Fibroblast of lung (primary cell): ENCODE measurements at regions not wholly inside any gene's neighbourhood (a gene's known extent, or its start where the extent isn't known, plus 50 kb on each side); places are given as distances from the start of the nearest gene placed in this dataset.

Experiments
- CTCF ChIP-seq, 2 donors: IDR thresholded peaks in 1 of 2; conservative IDR thresholded peaks in 1 of 2; 1 replicate in 1 of 2; 2 replicates in 1 of 2; pipeline ENCODE4 v1.5.1; 2011 to 2012; ENCODE audit warnings: low read length in 2 of 2, control low read depth in 1 of 2, inconsistent platforms in 1 of 2, low read depth in 1 of 2, mild to moderate bottlenecking in 1 of 2
- EZH2 ChIP-seq: IDR thresholded peaks from 2 replicates; pipeline ENCODE4 v1.5.1; 2012; ENCODE audit warnings: low read length, control low read depth, mild to moderate bottlenecking; ENCODE audit errors: missing control alignments

- TF ChIP-seq CTCF (conservative IDR thresholded peaks at IDR 0.05 in 1 of 2, IDR thresholded peaks at IDR 0.05 in 1 of 2; ENCODE audit: low read depth in 1 of 2, low read length in 2 of 2) (no peak), EZH2 (no peak)
Measured at GRCh38 chr22:48210812-48211211, 1448.4 kb downstream of the TBC1D22A start.
